GM19025 (cell line): ENCODE measurements at regions not wholly inside any gene's neighbourhood (a gene's known extent, or its start where the extent isn't known, plus 50 kb on each side); places are given as distances from the start of the nearest gene placed in this dataset.

ENCODE experiments used
- ATAC-seq: cut with Tn5 transposase; IDR thresholded peaks from one replicate; pipeline ENCODE4 v1.9.1; 2021; ENCODE audit warnings: mild to moderate bottlenecking, low read depth, moderate library complexity; ENCODE audit not compliant: unreplicated experiment

GRCh38 chr5:155878991-155879575, 447.9 kb upstream of the SGCD start:
- no peak for ATAC-seq

- no peak for ATAC-seq
These were observed 442.9 kb upstream of the SGCD start for GRCh38 chr5:155884041-155884440.

- ATAC-seq: no peak
These were observed 441.8 kb upstream of the SGCD start for GRCh38 chr5:155885199-155885598.

GRCh38 chr5:155886311-155887031, 440.5 kb upstream of the SGCD start:
- no peak for ATAC-seq

- no peak for ATAC-seq
These were observed 431.5 kb upstream of the SGCD start for GRCh38 chr5:155895484-155895883.

- no peak for ATAC-seq
These were observed 429.2 kb upstream of the SGCD start for GRCh38 chr5:155897761-155898160.

DNA sequence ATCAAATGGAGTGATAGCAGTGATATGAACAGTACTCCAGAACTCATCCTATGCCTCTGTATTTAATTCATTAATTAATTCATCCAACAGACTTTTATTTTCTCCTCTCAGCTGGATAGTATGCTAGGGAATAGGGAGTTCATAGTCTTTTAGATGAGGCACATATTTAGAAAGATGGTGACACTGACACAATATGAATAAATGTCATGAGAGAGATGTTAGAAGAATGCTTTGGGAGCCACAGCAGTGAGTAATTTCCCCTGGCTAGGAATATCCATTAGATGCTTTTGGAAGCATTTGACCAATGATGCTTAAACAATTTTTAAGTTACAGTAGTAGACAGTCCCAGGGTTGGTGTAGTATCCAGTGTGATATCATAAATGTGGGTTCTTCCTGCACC, 428.7 kb upstream of the SGCD start:
- ATAC-seq: no peak

DNA sequence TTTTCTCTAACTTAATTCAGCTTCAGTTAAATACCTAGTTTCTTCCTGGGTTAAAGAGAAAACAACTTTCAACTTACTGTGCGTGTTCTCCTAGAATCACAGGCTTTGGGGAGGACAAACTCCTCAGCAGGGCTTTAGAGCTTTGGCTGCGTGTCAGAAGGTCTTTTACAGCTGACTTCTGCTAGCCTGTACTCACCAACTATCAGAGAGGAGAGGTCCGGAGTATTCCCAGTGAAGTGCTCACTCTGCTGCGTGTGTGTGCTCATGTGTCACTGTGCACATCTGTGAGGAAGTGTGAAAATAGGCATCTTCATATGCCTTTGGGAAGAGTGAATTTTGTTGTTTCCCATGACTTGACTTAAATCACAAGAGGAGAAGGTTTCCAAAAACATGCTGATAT, 423.2 kb upstream of the SGCD start:
- ATAC-seq: no peak

DNA sequence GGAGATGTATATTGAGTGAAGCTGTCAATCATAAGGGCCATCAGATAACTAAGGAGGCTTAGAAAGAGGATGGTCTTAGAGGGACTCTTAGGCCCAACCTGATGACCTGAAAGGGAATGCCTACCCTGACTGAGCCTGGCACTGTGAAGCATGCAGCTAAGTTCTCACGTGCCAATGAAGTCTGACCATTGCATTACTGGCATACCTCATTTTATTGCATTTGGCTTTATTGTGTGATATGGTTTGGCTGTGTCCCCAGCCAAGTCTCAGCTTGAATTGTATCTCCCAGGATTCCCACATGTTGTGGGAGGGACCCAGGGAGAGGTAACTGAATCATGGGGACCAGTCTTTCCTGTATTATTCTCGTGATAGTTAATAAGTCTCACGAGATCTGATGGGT, 421.6 kb upstream of the SGCD start:
- no peak for ATAC-seq

GRCh38 chr5:155906046-155906445, 420.9 kb upstream of the SGCD start:
- ATAC-seq: no peak

- no peak for ATAC-seq
These were observed 418.4 kb upstream of the SGCD start for GRCh38 chr5:155908543-155908942.

DNA sequence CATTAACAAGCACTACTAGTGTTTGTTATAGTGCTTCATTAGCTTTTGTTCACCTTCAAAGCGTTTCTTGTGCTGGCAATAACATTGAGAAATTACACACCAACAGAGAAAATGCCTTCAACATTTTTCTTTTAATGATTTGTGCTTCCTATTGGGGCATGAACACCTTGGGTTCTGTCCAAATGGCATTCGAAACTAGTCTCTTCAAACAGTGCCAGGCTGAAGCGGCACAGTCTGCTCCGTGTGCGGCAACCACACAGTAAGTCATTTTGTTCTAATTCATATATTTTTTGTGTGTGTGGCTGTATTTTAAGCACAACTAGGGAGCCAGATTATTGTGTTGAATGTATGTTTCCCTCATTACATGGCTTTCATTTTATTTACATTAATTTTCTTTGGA, 414.7 kb upstream of the SGCD start:
- no peak for ATAC-seq

DNA sequence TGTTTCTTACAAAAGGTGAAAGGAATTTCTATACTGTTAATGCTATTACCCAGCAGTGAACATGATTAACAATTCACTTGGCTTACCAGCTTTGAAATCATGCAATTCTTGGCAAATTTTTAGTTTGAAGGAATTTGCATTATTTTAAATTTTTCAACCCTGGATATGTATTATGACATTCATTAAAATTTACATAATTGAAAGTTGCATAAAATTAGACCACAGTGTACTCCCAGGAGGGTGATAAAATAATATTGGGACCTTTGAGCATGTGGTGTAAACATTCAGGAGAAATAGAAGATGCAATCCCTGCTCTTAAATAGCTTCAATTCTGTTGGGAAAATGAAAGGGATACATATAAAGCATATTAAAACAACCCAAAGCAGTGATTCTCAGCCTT, 412.2 kb upstream of the SGCD start:
- ATAC-seq: no peak

GRCh38 chr5:155915601-155916000, 411.4 kb upstream of the SGCD start:
- no peak for ATAC-seq

DNA sequence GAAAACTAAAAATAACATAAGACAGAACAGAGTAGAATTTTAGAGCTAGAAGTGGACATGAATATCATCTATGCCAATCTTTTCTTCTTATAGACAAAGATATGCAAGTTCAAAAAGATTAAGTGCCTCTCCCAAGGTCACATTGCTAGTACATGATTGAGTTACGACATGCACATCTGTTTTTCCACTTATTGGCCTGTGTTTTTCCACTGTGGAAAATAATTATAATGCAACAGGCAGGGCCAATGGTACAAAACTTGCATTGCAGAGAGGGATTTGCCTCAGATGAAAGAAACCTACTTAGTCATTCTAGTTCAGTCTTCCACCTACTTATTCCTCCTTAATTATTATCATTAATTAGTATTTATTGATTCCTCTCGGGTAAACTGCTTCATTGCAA, 407.8 kb upstream of the SGCD start:
- ATAC-seq: no peak

DNA sequence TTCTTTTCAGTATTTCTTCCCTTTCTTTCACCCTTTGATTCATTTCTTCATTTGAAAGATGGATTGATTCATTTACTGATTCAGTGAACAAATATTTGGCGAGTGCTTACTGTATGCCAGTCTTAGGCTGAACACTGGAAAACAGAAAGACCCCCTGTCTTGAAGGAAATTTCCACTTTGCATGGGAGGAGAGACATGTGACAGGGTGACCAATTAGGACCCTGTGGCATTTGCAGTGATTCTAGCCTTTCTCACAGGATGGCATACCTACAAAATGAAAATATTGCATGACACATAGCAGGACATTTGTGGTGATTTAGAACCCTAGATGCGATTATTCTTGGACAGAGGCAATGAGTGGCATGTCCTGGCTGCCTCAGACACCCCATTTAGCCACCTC, 407.2 kb upstream of the SGCD start:
- ATAC-seq: no peak

DNA sequence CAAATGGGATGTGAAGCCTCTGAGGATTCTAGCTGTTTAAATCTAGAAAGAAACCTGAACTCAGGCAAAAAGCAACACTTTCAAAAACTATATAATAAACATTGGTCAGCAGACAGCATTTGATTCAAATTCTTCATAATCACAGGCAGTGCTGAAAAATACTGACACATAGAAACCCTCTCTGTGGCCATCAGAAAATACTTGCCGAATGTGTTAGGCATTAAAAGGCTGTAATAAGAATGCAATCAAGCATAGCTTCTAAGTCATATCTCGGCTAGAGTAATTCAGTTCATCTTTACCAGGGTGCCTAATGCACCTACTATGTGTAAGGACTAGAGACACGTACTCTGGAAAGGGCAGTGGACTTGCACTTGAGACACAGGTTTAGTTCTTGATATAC, 405.3 kb upstream of the SGCD start:
- no peak for ATAC-seq

DNA sequence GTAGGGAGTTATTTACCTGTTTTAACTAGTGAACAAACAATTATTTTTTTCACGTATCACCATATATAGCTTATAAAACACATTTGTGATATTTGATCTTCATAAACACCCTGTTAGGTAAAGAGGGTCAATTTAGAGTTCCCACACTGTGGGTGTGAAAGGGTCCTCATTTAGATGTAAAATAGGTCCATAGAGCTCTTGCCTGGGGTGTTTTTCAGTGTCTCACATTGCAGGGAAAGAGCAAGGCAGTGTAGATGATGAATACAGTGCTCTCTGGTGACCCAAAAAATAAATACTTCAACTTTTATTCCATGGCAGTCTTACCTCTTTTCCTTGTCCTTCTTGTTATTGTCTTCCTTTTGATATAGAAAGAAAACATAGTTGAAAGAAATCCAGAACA, 403.2 kb upstream of the SGCD start:
- ATAC-seq: no peak

GRCh38 chr5:155926031-155926430, 400.9 kb upstream of the SGCD start:
- ATAC-seq: no peak

GRCh38 chr5:155926766-155927165, 400.2 kb upstream of the SGCD start:
- ATAC-seq: no peak

GRCh38 chr5:155929112-155929511, 397.9 kb upstream of the SGCD start:
- ATAC-seq: no peak

DNA sequence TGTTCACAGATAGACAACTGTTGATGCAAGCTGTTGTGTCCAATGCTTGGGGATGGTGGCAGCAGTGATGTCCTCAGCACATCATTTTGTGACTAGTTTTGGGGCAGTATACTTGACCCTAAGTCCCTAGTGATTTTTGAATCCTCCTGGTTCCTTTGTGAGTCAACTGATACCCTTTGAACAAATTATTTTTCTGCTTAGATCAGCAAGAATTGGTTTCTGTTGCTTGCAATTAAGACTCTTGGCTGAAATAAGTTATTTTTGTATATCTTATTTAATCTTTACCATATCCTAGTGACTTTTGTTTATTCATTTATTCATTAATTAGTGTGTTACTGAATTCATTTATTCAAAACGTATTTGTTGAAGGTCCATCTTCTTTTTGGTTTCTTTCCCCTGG, 392.0 kb upstream of the SGCD start:
- ATAC-seq: no peak

GRCh38 chr5:155935723-155936122, 391.2 kb upstream of the SGCD start:
- no peak for ATAC-seq
